ENCODE measurements at regions not wholly inside any gene's neighbourhood (a gene's known extent, or its start where the extent isn't known, plus 50 kb on each side); places are given as distances from the start of the nearest gene placed in this dataset.

GRCh38 chr12:25376985-25377384 is 126.3 kb upstream of the KRAS start:
- no peak for DNase-seq

GRCh38 chr12:25376407-25376806 is 125.7 kb upstream of the KRAS start:
- no peaks in the 10 kb centered on the region for H3K27me3 ChIP-seq
- no peak for DNase-seq
- H3K4me3 ChIP-seq (ENCODE audit: low read depth, low read length), result no peak overlapping the region
- no peaks in the 10 kb centered on the region for H3K9me3 ChIP-seq
- no peaks in the 10 kb centered on the region for H3K36me3 ChIP-seq
- TF ChIP-seq CTCF (IDR thresholded peaks at IDR 0.05; ENCODE audit: low read depth, low read length), result no peak
- H3K4me1 ChIP-seq, result no peaks in the 10 kb centered on the region

More at GRCh38 chr12:25376985-25377384, 126.3 kb upstream of the KRAS start:
- TF ChIP-seq CTCF (IDR thresholded peaks at IDR 0.05; ENCODE audit: low read depth, low read length), result no peak
- Histone ChIP-seq H3K4me1 (no peaks in the 10 kb centered on the region), H3K27me3 (no peaks in the 10 kb centered on the region), H3K4me3 (ENCODE audit: low read depth, low read length) (no peak overlapping the region), H3K36me3 (no peaks in the 10 kb centered on the region), H3K9me3 (no peaks in the 10 kb centered on the region)

- no peak overlapping the region for H3K4me3 ChIP-seq (ENCODE audit: low read depth, low read length)
- no peaks in the 10 kb centered on the region for H3K9me3 ChIP-seq
- TF ChIP-seq CTCF (IDR thresholded peaks at IDR 0.05; ENCODE audit: low read depth, low read length), result no peak
- no peaks in the 10 kb centered on the region for H3K36me3 ChIP-seq
- H3K4me1 ChIP-seq, result no peaks in the 10 kb centered on the region
- H3K27me3 ChIP-seq, result no peaks in the 10 kb centered on the region
- DNase-seq, result no peak
These were observed 122.5 kb upstream of the KRAS start for GRCh38 chr12:25372969-25373817.

- Histone ChIP-seq H3K27me3 (no peaks in the 10 kb centered on the region), H3K36me3 (no peaks in the 10 kb centered on the region), H3K9me3 (no peaks in the 10 kb centered on the region), H3K4me1 (no peaks in the 10 kb centered on the region), H3K4me3 (ENCODE audit: low read depth, low read length) (no peak overlapping the region)
- no peak for TF ChIP-seq CTCF (IDR thresholded peaks at IDR 0.05; ENCODE audit: low read depth, low read length)
- no peak for DNase-seq
These were observed 121.3 kb upstream of the KRAS start for GRCh38 chr12:25372002-25372401.

GRCh38 chr12:25368557-25368956 is 117.8 kb upstream of the KRAS start:
- DNase-seq, result no peak
- no peaks in the 10 kb centered on the region for H3K36me3 ChIP-seq
- H3K4me3 ChIP-seq (ENCODE audit: low read depth, low read length), result no peak overlapping the region
- no peaks in the 10 kb centered on the region for H3K27me3 ChIP-seq
- TF ChIP-seq CTCF (IDR thresholded peaks at IDR 0.05; ENCODE audit: low read depth, low read length), result no peak
- no peaks in the 10 kb centered on the region for H3K9me3 ChIP-seq
- H3K4me1 ChIP-seq, result peaks cover 18% of the 10 kb centered on the region

GRCh38 chr12:25366122-25366521 is 115.4 kb upstream of the KRAS start:
- Histone ChIP-seq H3K27me3 (no peaks in the 10 kb centered on the region), H3K36me3 (no peaks in the 10 kb centered on the region), H3K4me1 (peaks cover 23% of the 10 kb centered on the region), H3K4me3 (ENCODE audit: low read depth, low read length) (peak overlapping the region; percentile 45), H3K9me3 (no peaks in the 10 kb centered on the region)
- TF ChIP-seq CTCF (IDR thresholded peaks at IDR 0.05; ENCODE audit: low read depth, low read length), result no peak
- DNase-seq, result peak; percentile 37

Measured in BE2C (cell line).